ENCODE measurements at regions not wholly inside any gene's neighbourhood (a gene's known extent, or its start where the extent isn't known, plus 50 kb on each side); places are given as distances from the start of the nearest gene placed in this dataset.

GRCh38 chr1:14539309-14539708 lies 59.2 kb upstream of the KAZN start:
- TF ChIP-seq CTCF (conservative IDR thresholded peaks at IDR 0.05; ENCODE audit: low read depth, low read length) = no peak
- TF ChIP-seq EZH2 (IDR thresholded peaks at IDR 0.05; ENCODE audit: borderline replicate concordance, low read depth, low read length, poor library complexity, severe bottlenecking) = no peak

All from A673 (cell line).